ENCODE measurements at regions not wholly inside any gene's neighbourhood (a gene's known extent, or its start where the extent isn't known, plus 50 kb on each side); places are given as distances from the start of the nearest gene placed in this dataset.

DNA sequence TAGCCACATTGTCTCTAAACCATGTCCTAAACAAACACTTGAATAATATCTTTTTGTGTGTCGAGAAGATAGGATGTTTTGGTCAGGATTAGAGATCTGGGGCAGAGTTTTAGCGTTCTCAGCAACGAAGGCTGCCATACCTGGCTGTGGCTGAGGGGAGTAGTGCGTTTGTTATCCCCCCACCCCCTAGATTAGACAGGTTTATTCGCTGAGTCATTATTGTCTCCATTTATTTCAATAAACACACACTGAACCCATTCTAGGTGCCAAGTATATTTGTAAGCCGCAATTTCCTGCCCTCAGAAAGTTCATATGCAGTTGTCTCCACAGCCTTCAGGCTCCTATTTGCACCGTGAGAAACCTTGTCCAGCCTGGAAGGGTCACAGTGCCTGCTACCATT is 1684.8 kb upstream of the TENM3 start:
- TF ChIP-seq POLR2A (IDR thresholded peaks at IDR 0.05) = no peak
- TF ChIP-seq, protein P1, sequence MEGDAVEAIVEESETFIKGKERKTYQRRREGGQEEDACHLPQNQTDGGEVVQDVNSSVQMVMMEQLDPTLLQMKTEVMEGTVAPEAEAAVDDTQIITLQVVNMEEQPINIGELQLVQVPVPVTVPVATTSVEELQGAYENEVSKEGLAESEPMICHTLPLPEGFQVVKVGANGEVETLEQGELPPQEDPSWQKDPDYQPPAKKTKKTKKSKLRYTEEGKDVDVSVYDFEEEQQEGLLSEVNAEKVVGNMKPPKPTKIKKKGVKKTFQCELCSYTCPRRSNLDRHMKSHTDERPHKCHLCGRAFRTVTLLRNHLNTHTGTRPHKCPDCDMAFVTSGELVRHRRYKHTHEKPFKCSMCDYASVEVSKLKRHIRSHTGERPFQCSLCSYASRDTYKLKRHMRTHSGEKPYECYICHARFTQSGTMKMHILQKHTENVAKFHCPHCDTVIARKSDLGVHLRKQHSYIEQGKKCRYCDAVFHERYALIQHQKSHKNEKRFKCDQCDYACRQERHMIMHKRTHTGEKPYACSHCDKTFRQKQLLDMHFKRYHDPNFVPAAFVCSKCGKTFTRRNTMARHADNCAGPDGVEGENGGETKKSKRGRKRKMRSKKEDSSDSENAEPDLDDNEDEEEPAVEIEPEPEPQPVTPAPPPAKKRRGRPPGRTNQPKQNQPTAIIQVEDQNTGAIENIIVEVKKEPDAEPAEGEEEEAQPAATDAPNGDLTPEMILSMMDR (IDR thresholded peaks at IDR 0.05) = no peak
